BJ (cell line): ENCODE measurements at regions not wholly inside any gene's neighbourhood (a gene's known extent, or its start where the extent isn't known, plus 50 kb on each side); places are given as distances from the start of the nearest gene placed in this dataset.

Experiments used
- CTCF ChIA-PET: fragments of 350-600 bp; formaldehyde crosslinking; extraction: SDS; loops from one replicate; lab custom pipeline; 2021; ENCODE audit warnings: antibody characterized with exemption, inconsistent platforms; lab: Yijun Ruan, JAX
- POLR2A ChIA-PET: fragments of 300-600 bp; sonication (Branson Sonifier 250); formaldehyde crosslinking; extraction: SDS; loops from one replicate; lab custom pipeline; 2021; ENCODE audit warnings: antibody characterized with exemption; lab: Charles Lee
- DNase-seq: peaks from one replicate; pipeline ENCODE4 v3.0.0-alpha.2; 2011; ENCODE audit warnings: low read depth
- H3K27me3 ChIP-seq: 2 replicates; pipeline ENCODE4 v1.6.0; 2011; ENCODE audit warnings: low read length; ENCODE audit not compliant: control insufficient read depth, insufficient read depth
- H3K36me3 ChIP-seq: 2 replicates; pipeline ENCODE4 v1.5.1; 2011; ENCODE audit warnings: low read length; ENCODE audit not compliant: control insufficient read depth, insufficient read depth
- H3K4me3 ChIP-seq: 2 replicates; pipeline ENCODE4 v1.5.1; 2011; ENCODE audit warnings: low read depth, mild to moderate bottlenecking, control low read depth, low read length
- TF ChIP-seq, protein P1 (sequence below): IDR thresholded peaks from 2 replicates; pipeline ENCODE4 v1.5.1; 2011; ENCODE audit warnings: low read depth, mild to moderate bottlenecking, control low read depth, inconsistent platforms, low read length, moderate library complexity; ENCODE audit not compliant: insufficient read depth

DNA sequence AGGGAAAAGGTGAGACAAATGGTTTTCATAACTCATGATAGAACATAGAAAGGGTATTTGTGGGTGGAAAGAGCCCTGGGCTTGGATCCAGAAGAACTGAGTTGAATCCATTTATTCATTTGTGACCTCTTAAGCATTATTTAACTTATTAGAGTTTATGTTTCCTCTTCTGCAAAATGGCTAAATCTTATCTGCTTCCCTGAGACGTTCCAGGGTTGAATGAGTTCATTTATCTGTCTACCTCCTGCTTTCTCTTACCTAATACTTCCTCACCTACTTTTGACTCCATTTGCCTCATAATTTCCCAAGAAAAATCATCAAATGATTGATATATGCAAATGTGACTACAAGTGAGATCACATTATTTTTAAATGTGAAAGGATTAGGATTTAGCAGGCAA lies 152.7 kb upstream of the GAS1 start:
- CTCF ChIA-PET, result interaction anchor here (1.0 kb wide), 1 partner anchor 9 kb away, joined by 5 read pairs; no protein-coding TSS in a partner anchor
- POLR2A ChIA-PET, result no interaction called here
- Histone ChIP-seq H3K36me3 (no peaks in the 10 kb centered on the region), H3K4me3 (no peak overlapping the region), H3K27me3 (no peaks in the 10 kb centered on the region; the same call in 1 of the 2 replicates)
- DNase-seq, result no peak
- TF ChIP-seq, protein P1, sequence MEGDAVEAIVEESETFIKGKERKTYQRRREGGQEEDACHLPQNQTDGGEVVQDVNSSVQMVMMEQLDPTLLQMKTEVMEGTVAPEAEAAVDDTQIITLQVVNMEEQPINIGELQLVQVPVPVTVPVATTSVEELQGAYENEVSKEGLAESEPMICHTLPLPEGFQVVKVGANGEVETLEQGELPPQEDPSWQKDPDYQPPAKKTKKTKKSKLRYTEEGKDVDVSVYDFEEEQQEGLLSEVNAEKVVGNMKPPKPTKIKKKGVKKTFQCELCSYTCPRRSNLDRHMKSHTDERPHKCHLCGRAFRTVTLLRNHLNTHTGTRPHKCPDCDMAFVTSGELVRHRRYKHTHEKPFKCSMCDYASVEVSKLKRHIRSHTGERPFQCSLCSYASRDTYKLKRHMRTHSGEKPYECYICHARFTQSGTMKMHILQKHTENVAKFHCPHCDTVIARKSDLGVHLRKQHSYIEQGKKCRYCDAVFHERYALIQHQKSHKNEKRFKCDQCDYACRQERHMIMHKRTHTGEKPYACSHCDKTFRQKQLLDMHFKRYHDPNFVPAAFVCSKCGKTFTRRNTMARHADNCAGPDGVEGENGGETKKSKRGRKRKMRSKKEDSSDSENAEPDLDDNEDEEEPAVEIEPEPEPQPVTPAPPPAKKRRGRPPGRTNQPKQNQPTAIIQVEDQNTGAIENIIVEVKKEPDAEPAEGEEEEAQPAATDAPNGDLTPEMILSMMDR, result no peak

DNA sequence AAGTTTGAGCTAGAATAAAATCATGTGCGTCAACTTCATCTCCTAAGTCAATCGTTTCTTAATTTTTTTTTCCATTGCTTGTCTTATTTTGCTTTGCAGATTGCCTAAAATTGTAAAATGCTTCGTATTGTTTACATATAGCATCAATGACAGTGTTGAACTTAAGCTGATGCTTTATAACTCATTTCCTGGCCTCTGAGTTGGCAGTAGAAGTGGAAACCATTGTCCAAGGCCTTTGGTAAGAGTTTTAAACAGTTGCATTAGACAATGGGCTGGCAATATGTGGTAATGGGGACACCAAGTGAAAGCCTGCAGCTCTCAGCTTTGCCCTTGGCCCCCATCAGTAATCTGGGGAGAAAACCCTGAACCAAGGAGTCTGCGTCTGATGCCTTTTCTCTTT lies 154.8 kb upstream of the GAS1 start:
- no peaks in the 10 kb centered on the region for H3K27me3 ChIP-seq
- ChIA-PET POLR2A (no interaction called here), CTCF (interaction anchor here (2.0 kb wide), 1 partner anchor 14 kb away, joined by 6 read pairs; no protein-coding TSS in a partner anchor)
- H3K36me3 ChIP-seq, result no peaks in the 10 kb centered on the region
- TF ChIP-seq, protein P1, result no peak
- H3K4me3 ChIP-seq, result no peak overlapping the region
- DNase-seq, result no peak

DNA sequence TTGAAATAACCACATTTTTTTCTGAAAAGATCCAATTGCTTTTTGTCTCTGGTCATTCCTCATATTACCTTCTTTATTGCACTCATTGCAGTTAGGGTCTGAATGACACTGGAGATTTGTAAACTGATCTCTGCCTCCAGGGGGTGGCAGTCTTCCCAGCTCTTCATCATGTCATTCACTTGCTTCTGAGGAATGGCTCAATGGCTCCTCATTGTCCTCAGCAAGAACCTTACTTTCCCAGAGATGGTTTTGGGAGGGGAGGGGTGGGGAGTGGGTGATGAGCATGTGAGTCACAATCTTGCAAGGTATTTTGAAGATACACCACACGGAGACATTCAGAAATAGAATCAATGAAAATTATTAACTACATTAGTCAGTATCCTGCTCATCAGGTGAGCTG lies 159.8 kb upstream of the GAS1 start:
- H3K4me3 ChIP-seq, result no peak overlapping the region
- TF ChIP-seq, protein P1, result peak; percentile 17; the same call in 1 of the 2 replicates
- DNase-seq, result no peak
- no peaks in the 10 kb centered on the region for H3K36me3 ChIP-seq
- H3K27me3 ChIP-seq, result no peaks in the 10 kb centered on the region
- CTCF ChIA-PET, result interaction anchor here (1.3 to 1.7 kb wide), 2 partner anchors 12 to 18 kb away, joined by 3 to 5 read pairs; no protein-coding TSS in a partner anchor
- POLR2A ChIA-PET, result interaction anchor here (0.7 kb wide), 2 partner anchors 41 to 190 kb away, joined by 8 to 11 read pairs; no protein-coding TSS in a partner anchor

DNA sequence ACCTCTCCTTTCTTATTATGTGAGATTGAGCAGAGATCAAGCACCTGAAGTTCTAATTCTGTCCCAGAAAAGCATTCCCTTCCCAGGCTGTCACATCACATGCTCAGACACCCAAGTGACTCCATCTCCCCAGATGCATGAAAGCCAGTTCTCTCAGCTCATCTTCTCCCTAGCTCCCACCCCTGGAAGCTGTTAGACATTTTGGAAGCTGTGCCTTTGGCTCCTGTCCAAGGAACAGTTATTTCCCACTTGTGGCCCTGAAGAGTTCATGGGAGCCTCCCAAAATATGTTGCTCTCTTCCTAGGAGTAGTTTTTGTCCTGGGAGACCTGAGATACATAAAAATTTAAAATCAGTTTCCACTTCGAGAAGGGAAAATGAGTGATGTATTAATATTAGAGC lies 161.4 kb upstream of the GAS1 start:
- ChIA-PET POLR2A (no interaction called here), CTCF (interaction anchor here (1.3 to 1.6 kb wide), 2 partner anchors 14 to 129 kb away, joined by 3 to 4 read pairs; no protein-coding TSS in a partner anchor)
- TF ChIP-seq, protein P1, result no peak
- no peak for DNase-seq
- no peaks in the 10 kb centered on the region for H3K27me3 ChIP-seq
- H3K36me3 ChIP-seq, result no peaks in the 10 kb centered on the region
- H3K4me3 ChIP-seq, result no peak overlapping the region

DNA sequence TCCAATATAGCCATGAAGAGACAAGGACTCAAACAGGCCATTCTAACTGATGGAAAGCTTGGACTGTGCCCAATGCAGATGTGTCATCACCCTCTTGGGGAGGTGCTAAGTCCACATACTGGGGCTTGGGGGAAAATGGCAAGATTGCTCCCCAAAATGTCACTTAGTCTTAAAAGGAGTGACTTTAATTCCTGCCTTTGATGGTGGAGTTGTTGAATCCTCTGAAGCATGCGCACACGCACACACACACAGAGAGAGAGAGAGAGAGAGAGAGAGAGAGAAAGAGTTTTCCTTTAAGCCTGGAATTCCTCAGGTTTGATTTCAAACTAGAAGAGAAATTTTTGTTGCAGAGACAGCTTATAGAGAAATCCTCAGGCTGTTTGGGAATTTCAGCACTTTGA lies 161.9 kb upstream of the GAS1 start:
- DNase-seq, result no peak
- ChIA-PET CTCF (interaction anchor here (1.3 to 1.6 kb wide), 2 partner anchors 15 to 130 kb away, joined by 3 to 4 read pairs; no protein-coding TSS in a partner anchor), POLR2A (interaction anchor here (0.5 to 0.6 kb wide), 3 partner anchors 40 to 788 kb away, joined by 4 to 8 read pairs (median 4); no protein-coding TSS in a partner anchor)
- Histone ChIP-seq H3K27me3 (no peaks in the 10 kb centered on the region), H3K4me3 (no peak overlapping the region), H3K36me3 (no peaks in the 10 kb centered on the region)
- TF ChIP-seq, protein P1, result no peak
